Keratinocyte (primary cell): ENCODE measurements at regions not wholly inside any gene's neighbourhood (a gene's known extent, or its start where the extent isn't known, plus 50 kb on each side); places are given as distances from the start of the nearest gene placed in this dataset.

Experiments
- DNase-seq: peaks from one replicate; pipeline ENCODE4 v3.0.0-alpha.2; 2011; ENCODE audit warnings: low read depth, missing footprints, low spot score
- FAIRE-seq: peaks from 2 replicates; lab custom pipeline; 2011; peaks lifted over from hg19 to GRCh38; lab: Jason Lieb, UNC
- H2AFZ ChIP-seq: 2 replicates; pipeline ENCODE4 v1.6.0; 2012; ENCODE audit warnings: low read length, control low read depth, inconsistent platforms; ENCODE audit not compliant: control insufficient read depth
- H3K27ac ChIP-seq: 2 replicates; pipeline ENCODE4 v1.5.1; 2011; ENCODE audit warnings: low read length; ENCODE audit not compliant: control insufficient read depth, insufficient read depth
- H3K27me3 ChIP-seq: 3 replicates; pipeline ENCODE4 v1.6.0; 2011; ENCODE audit warnings: low read length; ENCODE audit not compliant: control insufficient read depth, insufficient read depth; ENCODE audit errors: extremely low read depth
- H3K36me3 ChIP-seq, 2 experiments: 2 replicates in 1 of 2; 3 replicates in 1 of 2; pipeline ENCODE4 v1.5.1; 2011; ENCODE audit warnings: low read length in 2 of 2, mild to moderate bottlenecking in 1 of 2; ENCODE audit not compliant: control insufficient read depth in 2 of 2, insufficient read depth in 2 of 2; ENCODE audit errors: extremely low read depth in 1 of 2
- H3K4me1 ChIP-seq: 3 replicates; pipeline ENCODE4 v1.5.1; 2011; ENCODE audit warnings: low read length; ENCODE audit not compliant: control insufficient read depth, insufficient read depth; ENCODE audit errors: extremely low read depth
- H3K4me2 ChIP-seq: 3 replicates; pipeline ENCODE4 v1.6.0; 2011; ENCODE audit warnings: low read depth, low read length; ENCODE audit not compliant: control insufficient read depth, insufficient read depth; ENCODE audit errors: extremely low read depth
- H3K4me3 ChIP-seq, 3 experiments: fragments of 200-600 bp in 1 of 3; sonication (generic) in 1 of 3; 2 replicates in 2 of 3; 3 replicates in 1 of 3; pipeline ENCODE4 v1.5.1; 2011 to 2016; ENCODE audit warnings: low read length in 3 of 3, mild to moderate bottlenecking in 3 of 3, control low read depth in 2 of 3, inconsistent platforms in 1 of 3, low read depth in 1 of 3, mixed read lengths in 1 of 3, mixed run types in 1 of 3, moderate library complexity in 1 of 3; ENCODE audit not compliant: control insufficient read depth in 2 of 3, insufficient read depth in 2 of 3; ENCODE audit errors: extremely low read depth in 1 of 3
- H3K79me2 ChIP-seq: 2 replicates; pipeline ENCODE4 v1.6.0; 2012; ENCODE audit warnings: low read length; ENCODE audit not compliant: control insufficient read depth, insufficient read depth
- H3K9ac ChIP-seq: 3 replicates; pipeline ENCODE4 v1.6.0; 2011; ENCODE audit warnings: low read length; ENCODE audit not compliant: control insufficient read depth, insufficient read depth; ENCODE audit errors: extremely low read depth
- H3K9me1 ChIP-seq: 3 replicates; pipeline ENCODE4 v1.6.0; 2011; ENCODE audit warnings: low read length; ENCODE audit not compliant: control insufficient read depth, insufficient read depth; ENCODE audit errors: extremely low read depth
- H3K9me3 ChIP-seq: 2 replicates; pipeline ENCODE4 v1.5.1; 2012; ENCODE audit warnings: low read depth, low read length; ENCODE audit not compliant: control insufficient read depth
- H4K20me1 ChIP-seq: 3 replicates; pipeline ENCODE4 v1.6.0; 2011; ENCODE audit warnings: low read length; ENCODE audit not compliant: control insufficient read depth, insufficient read depth; ENCODE audit errors: extremely low read depth
- CTCF ChIP-seq, 3 experiments: IDR thresholded peaks in 1 of 3; conservative IDR thresholded peaks in 1 of 3; optimal IDR thresholded peaks in 1 of 3; 2 replicates in 2 of 3; 3 replicates in 1 of 3; pipeline versions ENCODE3 to v1.5.1; 2011; ENCODE audit warnings: low read length in 3 of 3, mild to moderate bottlenecking in 3 of 3, moderate library complexity in 2 of 3, control low read depth in 1 of 3, inconsistent platforms in 1 of 3; ENCODE audit not compliant: insufficient read depth in 2 of 3; ENCODE audit errors: extremely low read depth in 1 of 3
- EZH2 ChIP-seq: IDR thresholded peaks from one replicate; pipeline ENCODE4 v1.6.1; 2012; ENCODE audit warnings: inconsistent platforms, mild to moderate bottlenecking, low read length, moderate library complexity
- dilution Hi-C: fragments of 300-500 bp; cut with MboI; formaldehyde crosslinking; loops from one replicate; pipeline ENCODE4 v1.7.0; 2020; ENCODE audit warnings: low sequenced_read_pairs; ENCODE audit not compliant: extremely low pct_ligation_motif_present

- FAIRE-seq, result no peak
Observed at GRCh38 chr5:98709681-98710080, 63.8 kb upstream of the RGMB start.

GRCh38 chr5:98713027-98713426 is 60.4 kb upstream of the RGMB start:
- Histone ChIP-seq H2AFZ (no peak overlapping the region), H3K4me1 (no peaks in the 10 kb centered on the region), H3K27ac (no peak overlapping the region), H3K4me3 (no peak overlapping the region), H3K9me1 (no peaks in the 10 kb centered on the region), H3K9ac (no peak overlapping the region), H3K4me2 (no peak overlapping the region), H3K79me2 (no peaks in the 10 kb centered on the region), H3K9me3 (no peaks in the 10 kb centered on the region), H4K20me1 (no peaks in the 10 kb centered on the region), H3K36me3 (no peaks in the 10 kb centered on the region), H3K27me3 (no peaks in the 10 kb centered on the region)
- TF ChIP-seq EZH2 (no peak), CTCF (optimal IDR thresholded peaks at IDR 0.05 in 1 of 3, IDR thresholded peaks at IDR 0.05 in 1 of 3, conservative IDR thresholded peaks at IDR 0.05 in 1 of 3; ENCODE audit: extremely low read depth in 1 of 3, insufficient read depth in 2 of 3, low read length in 3 of 3) (no peak)
- no peak for FAIRE-seq
- DNase-seq, result no peak
- dilution Hi-C loops, result no loop called here

More at GRCh38 chr5:98709681-98710080, 63.8 kb upstream of the RGMB start:
- Histone ChIP-seq H3K27me3 (no peaks in the 10 kb centered on the region), H3K27ac (no peak overlapping the region), H3K9ac (no peak overlapping the region), H4K20me1 (no peaks in the 10 kb centered on the region), H3K79me2 (no peaks in the 10 kb centered on the region), H3K4me1 (no peaks in the 10 kb centered on the region), H3K4me2 (no peak overlapping the region), H3K4me3 (no peak overlapping the region), H3K36me3 (no peaks in the 10 kb centered on the region), H2AFZ (no peak overlapping the region), H3K9me1 (no peaks in the 10 kb centered on the region), H3K9me3 (no peaks in the 10 kb centered on the region)
- dilution Hi-C loops, result no loop called here
- TF ChIP-seq EZH2 (no peak), CTCF (optimal IDR thresholded peaks at IDR 0.05 in 1 of 3, IDR thresholded peaks at IDR 0.05 in 1 of 3, conservative IDR thresholded peaks at IDR 0.05 in 1 of 3; ENCODE audit: extremely low read depth in 1 of 3, insufficient read depth in 2 of 3, low read length in 3 of 3) (no peak)
- no peak for DNase-seq
